HT1080 (cell line): ENCODE measurements at regions not wholly inside any gene's neighbourhood (a gene's known extent, or its start where the extent isn't known, plus 50 kb on each side); places are given as distances from the start of the nearest gene placed in this dataset.

Source experiments
- DNase-seq: peaks from one replicate; pipeline ENCODE4 v3.0.0-alpha.2; 2015; ENCODE audit warnings: low read depth

GRCh38 chr5:171509467-171509866 lies 90.0 kb downstream of the FGF18 start:
- DNase-seq = no peak

GRCh38 chr5:171512397-171512796 lies 93.0 kb downstream of the FGF18 start:
- DNase-seq = no peak

GRCh38 chr5:171513591-171513990 lies 94.1 kb downstream of the FGF18 start:
- DNase-seq = no peak

DNA sequence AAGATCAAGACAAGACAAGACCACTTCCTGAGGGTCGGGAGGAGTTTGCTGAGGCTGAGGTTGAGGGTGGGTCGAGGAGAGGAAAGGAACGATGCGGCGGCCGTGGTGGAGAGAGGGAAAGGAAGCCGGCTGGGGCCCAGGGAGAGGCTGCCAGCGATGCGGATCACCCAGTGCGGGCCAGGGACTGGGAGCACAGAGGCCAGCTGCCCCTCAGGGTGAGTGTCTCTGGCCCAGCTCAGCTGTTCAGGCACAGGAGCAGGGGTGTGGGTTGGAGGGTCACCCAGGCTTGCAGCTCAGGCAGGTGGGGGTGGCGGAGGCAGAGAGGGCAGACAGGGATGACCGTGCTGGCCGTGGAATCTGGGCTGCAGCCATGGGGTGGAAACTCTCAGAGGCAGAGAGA lies 99.5 kb downstream of the FGF18 start:
- DNase-seq = no peak

GRCh38 chr5:171520300-171521174 lies 101.1 kb downstream of the FGF18 start:
- peak; percentile 34 for DNase-seq

GRCh38 chr5:171521219-171521633 lies 101.8 kb downstream of the FGF18 start:
- peak; percentile 94 for DNase-seq

DNA sequence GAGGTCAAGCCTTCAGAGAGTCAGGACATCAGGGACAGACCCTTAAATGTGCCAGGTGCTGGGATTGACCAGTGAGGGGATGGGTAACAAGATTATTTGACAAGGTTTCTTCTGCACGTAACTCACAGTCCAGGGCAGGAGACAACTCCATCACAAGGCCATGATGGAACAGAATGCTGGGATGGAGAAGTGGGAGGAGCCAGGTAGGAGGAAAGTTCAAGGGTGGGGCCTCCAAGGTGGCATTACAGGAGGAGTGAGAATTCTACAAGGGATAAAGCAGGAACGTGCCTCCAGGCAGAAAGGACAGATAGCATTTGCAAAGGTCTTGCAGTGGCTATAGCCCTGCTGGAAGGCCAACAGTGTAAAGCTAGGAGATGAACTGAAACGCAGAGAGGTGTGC lies 102.2 kb downstream of the FGF18 start:
- DNase-seq = no peak

DNA sequence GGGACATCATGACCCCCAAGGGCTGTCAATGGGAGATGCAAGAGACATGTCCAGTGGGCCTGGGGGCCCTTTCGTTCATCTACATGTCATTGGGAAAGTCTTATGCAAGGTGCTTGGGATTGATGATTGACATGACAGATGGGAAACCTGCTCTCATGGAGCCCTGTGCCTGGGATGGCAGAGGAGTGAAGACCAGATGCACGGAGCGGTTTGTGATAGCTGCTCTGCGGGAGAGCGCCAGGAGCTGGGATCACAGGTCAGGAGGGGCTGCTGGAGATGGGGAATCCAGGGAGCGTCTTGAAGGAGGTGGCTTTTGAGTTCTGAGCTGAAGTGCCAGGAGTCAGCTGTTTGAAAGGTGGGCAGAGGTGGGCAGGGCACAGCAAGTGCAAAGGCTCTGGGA lies 104.3 kb downstream of the FGF18 start:
- DNase-seq = no peak

DNA sequence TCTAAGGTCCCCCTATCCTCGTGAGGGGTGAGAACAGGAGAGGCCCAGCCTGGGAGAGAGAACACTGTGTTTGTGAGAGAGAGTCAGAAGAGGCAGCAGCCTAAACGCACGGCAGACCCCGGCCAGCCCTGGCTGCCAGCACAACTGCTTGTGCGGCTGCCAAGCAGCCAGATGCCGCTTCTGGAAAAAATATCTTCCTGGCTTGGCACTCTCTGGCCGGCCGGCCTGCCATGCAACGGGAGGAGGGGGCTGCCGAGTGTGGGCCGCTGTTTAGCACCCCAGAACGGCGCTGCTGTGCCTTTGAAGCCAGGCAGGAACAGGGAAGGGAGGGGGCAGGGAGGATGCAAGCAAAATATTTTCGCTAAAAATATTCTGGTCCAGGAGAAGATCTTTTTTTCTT lies 105.0 kb downstream of the FGF18 start:
- no peak for DNase-seq

GRCh38 chr5:171525085-171525484 lies 105.6 kb downstream of the FGF18 start:
- DNase-seq = no peak

DNA sequence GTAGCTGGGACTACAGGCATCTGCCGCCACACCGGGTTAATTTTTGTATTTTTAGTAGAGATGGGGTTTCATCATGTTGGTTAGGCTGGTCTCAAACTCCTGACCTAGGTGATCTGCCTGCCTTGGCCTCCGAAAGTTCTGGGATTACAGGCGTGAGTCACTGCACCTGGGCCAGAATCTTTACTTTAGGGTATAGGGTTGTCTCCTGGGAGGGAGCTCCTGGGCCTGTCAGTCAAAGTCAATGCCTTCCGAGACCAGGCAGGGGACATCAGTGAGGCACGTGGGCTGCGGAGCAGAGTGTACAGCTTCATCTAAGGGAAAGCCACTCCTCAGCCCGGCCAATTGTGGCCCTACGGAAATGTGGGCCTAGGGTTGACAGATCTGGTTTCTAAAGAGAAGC lies 108.6 kb downstream of the FGF18 start:
- DNase-seq = no peak

GRCh38 chr5:171528865-171529614 lies 109.6 kb downstream of the FGF18 start:
- no peak for DNase-seq

GRCh38 chr5:171531638-171532037 lies 112.2 kb downstream of the FGF18 start:
- DNase-seq = no peak

DNA sequence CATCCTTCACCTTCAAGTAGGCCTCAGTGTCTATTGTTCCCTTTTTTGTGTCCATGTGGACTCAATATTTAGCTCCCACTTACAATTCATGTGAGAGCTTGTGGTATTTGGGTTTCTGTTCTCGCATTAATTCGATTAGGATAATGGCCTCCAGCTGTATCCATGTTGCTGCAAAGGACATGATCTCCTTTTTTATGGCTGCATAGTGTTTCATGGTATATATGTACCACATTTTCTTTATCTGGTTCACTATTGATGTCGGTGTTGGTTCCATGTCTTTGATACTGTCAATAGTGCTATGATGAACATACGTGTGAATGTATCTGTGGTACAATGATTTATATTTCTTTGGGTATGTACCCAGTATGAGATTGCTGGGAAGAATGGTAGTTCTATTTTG lies 113.7 kb downstream of the FGF18 start:
- DNase-seq = no peak

DNA sequence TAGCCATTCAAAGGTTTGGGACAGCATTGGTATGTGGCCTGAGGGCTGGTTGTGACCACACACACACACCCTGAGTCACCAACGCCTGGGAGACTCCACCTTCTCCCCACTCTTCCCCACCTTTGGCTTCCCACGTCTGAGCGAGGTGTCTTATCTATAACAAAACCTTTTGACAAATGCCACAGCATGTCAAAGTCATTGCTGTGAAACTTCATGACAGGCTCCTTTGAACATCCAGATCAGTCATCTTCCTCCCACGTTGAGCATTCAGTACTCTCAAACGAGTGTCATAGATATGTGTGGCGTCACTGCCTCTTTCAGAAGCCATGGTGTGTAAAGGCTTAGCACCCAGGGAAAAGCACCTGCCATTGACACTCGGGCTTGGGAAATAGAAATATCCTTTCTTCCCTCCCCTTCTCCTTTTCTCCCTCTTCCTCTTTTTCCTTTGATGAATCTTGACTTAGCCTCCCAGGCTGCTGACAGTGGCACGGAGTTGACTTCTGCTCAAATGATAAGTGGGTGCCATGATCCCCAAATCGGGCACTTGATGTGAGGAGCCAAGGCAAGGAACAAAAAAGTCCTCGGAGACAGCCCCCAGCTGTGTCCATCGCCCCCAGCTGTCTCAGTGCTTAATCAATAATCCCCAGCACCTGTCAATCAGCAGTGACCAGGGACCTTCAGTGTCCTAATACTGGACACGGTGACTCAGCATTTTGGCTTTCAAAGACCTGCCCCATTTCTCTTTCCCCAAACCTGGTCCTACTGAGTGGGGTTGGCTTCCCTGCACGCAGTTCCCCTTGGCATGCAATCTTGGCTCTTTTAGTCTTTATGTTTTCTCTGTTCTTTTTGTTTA lies 114.8 kb downstream of the FGF18 start:
- peak; percentile 23 for DNase-seq

DNA sequence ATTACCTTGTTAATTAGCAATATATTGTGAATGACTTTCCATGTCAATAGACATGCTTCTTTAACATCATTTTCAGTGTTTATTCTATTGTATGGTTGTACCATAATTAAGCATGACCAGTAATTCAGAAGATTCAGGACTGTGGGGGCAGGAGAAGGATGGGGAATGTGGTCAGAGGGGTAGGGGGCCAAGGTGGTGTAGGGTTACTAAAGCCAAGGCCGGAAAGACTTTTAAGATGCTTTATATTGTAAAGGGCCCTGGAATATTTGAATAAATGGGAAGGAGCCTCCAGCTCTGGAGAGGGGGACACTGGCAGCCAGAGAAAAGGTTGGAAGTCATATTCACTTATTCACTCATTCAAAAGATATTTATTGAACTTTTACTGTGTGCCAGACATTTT lies 115.7 kb downstream of the FGF18 start:
- DNase-seq = no peak

GRCh38 chr5:171537070-171537849 lies 117.8 kb downstream of the FGF18 start:
- DNase-seq = peak; percentile 46

GRCh38 chr5:171537923-171538537 lies 118.6 kb downstream of the FGF18 start:
- no peak for DNase-seq

DNA sequence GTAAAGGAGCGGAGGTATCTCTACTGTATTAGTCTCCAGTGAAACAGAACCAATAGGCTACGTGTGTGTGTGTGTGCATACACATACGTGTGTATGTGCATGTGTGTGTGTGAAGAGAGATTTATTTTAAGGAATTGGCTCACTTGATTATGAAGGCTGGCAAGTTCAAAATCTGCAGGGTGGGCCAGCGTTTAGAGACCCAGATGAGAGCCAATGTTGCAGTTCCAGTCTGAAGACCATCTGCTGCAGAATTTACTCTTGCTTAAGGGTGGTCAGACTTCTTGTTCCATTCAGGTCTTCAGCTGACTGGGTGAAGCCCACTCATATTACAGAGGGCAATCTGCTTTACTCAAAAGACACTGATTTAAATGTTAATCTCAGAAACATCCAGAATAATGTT lies 119.2 kb downstream of the FGF18 start:
- DNase-seq = no peak

DNA sequence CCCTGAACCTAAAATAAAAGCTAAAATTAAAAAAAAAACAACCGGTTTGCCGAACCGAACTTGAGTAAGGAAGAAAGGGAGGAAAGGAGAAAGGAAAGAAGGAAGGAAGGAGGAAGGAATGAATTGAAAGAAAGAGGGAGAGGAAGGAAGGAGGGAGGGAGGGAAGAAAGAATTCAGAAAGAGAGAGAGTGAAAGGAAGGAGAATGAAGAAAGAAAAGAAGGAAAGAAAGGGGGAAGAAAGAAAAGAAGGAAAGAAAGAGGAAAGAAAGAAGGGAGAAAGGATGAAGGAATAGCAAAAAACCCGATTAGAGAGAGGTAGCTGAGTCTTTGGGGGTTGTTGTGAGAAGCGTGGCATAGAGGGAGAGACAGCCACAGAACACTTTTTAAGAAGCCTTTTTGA lies 121.4 kb downstream of the FGF18 start:
- DNase-seq = no peak
